ENCODE measurements at regions not wholly inside any gene's neighbourhood (a gene's known extent, or its start where the extent isn't known, plus 50 kb on each side); places are given as distances from the start of the nearest gene placed in this dataset.

DNA sequence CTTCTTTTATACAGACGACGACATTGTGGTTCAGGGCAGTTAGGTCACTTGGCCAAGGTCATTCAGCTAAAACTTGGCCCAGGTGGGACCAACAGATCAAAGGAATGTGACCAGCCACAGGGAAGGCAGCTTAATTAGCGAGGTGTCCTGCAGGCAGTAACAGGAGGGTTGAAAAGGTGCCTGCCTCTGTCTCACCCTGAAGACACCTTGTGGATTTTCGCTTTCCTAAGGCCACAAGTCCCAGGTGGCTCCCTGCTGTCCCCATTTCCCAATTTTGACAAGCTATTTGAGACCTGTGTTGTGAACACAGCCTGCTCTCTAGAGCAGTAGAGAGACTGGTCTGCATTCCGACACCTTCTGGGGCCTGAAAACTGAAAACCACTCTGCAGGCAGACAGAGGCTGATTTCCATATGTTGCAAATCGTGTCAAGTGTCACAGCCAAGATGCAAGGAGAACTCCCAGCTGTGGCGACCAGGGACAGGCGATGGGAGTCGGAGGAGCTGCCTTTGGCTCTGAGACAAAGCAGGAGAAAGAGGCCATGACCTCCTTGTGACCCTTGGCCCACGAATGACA is 593.1 kb upstream of the CDH5 start:
- TF ChIP-seq, protein P1, sequence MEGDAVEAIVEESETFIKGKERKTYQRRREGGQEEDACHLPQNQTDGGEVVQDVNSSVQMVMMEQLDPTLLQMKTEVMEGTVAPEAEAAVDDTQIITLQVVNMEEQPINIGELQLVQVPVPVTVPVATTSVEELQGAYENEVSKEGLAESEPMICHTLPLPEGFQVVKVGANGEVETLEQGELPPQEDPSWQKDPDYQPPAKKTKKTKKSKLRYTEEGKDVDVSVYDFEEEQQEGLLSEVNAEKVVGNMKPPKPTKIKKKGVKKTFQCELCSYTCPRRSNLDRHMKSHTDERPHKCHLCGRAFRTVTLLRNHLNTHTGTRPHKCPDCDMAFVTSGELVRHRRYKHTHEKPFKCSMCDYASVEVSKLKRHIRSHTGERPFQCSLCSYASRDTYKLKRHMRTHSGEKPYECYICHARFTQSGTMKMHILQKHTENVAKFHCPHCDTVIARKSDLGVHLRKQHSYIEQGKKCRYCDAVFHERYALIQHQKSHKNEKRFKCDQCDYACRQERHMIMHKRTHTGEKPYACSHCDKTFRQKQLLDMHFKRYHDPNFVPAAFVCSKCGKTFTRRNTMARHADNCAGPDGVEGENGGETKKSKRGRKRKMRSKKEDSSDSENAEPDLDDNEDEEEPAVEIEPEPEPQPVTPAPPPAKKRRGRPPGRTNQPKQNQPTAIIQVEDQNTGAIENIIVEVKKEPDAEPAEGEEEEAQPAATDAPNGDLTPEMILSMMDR (conservative IDR thresholded peaks at IDR 0.05; ENCODE audit: low read length), result no peak
- no peak for TF ChIP-seq EZH2phosphoT487 (IDR thresholded peaks at IDR 0.05; ENCODE audit: borderline replicate concordance, low read depth, low read length)
